GM18517 (cell line): ENCODE measurements at regions not wholly inside any gene's neighbourhood (a gene's known extent, or its start where the extent isn't known, plus 50 kb on each side); places are given as distances from the start of the nearest gene placed in this dataset.
"Not testable (repeated sequence)": the region's sequence is repeated elsewhere in the genome, so short reads cannot be mapped to it uniquely, and the experiment has no call there.

Source experiments
- ATAC-seq: cut with Tn5 transposase; IDR thresholded peaks from one replicate; pipeline ENCODE4 v1.9.1; 2021; ENCODE audit warnings: mild to moderate bottlenecking, moderate library complexity; ENCODE audit not compliant: unreplicated experiment

DNA sequence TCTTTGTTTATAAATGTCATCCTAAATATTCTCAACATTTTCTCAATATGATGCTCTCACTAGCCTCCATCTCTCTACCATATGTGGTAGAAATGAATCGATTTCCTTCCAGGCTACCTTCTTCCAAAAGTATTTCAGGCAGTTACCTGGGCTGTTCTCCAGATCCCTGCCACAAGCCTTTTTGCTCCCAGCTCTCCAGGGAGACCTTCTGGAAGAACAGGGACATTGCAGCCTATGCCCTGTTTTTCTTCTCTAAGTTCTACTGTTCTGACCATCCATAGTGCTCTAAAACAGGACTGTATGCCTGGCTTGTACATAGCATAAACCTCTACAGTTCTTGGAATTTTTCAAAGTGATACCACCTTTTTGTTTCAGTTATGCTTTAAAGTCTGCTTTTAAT lies 552.8 kb downstream of the ANKRD7 start:
- no peak for ATAC-seq

DNA sequence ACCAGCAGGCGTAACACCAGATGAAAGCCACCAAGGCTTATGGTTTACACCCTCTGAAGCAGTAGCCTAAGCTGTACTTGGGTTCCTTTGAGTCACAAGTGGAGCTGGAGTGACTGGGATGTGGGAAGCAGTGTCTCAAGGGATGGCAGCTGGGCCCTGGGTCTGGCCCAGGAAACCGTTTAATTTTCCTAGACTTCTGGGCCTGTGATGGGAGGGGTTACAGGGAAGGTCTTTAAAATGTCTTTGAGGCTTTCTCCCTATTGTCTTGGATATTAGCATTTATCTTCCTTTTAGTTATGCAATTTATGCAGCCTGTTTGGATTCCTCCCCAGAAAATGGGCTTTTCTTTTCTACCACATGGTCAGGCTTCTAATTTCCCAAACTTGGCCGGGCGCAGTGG lies 568.2 kb downstream of the ANKRD7 start:
- no peak for ATAC-seq

DNA sequence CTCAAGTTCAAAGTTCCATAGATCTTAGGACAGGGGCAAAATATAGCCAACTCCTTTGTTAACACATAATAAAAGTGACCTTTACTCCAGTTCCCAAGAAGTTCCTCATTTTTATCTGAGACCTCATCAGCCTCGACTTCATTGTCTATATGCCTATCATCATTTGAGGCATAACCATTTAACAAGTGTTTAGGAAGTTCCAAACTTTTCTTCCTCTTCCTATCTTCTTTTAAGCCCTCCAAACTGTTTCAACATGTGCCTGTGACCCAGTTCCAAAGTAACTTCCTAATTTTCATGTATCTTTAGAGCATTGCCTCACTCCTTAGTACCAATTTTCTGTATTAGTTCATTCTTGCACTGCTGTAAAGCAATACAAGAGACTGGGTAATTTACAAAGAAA lies 569.1 kb downstream of the ANKRD7 start:
- ATAC-seq: no peak

DNA sequence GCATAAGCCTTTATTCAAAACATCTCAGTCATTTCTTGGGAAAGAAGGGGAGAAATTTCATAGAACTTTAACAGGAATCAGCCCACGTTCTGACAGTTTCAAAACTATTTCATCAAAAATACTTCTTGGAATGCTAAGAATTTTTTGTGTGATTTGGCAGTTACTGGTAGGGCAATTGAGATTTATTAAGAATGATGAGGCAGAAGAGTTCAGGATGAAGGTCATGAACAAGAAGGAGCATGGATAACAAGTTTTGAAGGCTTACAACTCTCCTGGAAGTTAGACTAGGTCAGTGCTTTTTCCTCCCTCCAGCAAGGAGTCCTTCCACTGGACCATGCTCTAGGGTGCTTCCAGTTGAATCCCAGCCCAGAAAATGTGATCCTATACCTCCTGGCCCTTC lies 569.9 kb downstream of the ANKRD7 start:
- no peak for ATAC-seq

DNA sequence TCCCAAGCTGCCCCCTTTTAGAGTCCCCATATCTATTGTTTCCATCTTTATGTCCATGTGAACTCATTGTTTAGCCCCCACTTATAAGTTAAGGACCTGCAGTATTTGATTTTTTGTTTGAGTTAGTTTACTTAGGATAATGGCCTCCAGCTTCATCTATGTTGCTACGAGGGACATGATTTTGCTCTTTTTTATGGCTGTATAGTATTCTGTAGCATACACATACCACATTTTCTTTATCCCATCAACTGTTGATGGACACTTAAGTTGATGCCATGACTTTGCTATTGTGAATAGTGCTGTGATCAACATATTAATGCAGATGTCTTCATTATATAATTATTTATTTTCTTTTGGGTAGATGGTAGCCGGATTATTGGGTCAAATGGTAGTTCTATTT lies 576.9 kb downstream of the ANKRD7 start:
- no peak for ATAC-seq

DNA sequence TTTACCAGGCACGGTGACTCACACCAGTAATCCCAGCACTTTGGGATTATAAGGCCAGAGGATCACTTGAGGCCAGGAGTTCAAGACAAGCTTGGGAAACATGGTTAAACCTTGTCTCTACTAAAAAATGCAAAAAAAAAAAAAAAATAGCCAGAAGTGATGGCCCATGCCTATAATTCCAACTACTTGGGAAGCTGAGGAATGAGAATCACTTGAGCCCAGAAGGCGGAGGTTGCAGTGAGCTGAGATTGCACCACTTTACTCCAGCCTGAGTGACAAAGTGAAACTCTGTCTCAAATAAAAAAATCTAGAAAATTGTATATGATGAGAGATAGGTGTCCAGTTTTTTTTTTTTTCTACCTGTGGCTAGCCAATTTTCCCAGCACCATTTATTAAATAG lies 578.2 kb downstream of the ANKRD7 start:
- ATAC-seq: no peak

DNA sequence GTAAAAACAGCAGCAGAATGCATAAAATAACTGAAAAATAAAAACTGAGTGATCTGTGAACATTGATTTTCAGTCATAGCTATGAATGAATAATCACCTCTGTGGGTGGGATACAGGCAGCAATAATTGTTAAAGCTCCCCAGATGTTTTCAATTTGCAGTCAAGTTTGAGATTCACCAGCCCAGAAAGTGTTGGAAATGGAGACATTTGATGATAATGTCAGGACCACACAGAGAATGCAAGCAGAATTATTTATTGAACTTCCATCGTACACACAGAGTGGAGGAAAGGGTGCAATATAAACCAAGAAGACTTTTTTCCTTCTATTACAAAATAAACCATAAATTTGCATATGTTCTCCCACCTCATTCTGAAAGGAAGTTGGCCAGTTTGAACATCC lies 601.7 kb downstream of the ANKRD7 start:
- ATAC-seq: no peak

DNA sequence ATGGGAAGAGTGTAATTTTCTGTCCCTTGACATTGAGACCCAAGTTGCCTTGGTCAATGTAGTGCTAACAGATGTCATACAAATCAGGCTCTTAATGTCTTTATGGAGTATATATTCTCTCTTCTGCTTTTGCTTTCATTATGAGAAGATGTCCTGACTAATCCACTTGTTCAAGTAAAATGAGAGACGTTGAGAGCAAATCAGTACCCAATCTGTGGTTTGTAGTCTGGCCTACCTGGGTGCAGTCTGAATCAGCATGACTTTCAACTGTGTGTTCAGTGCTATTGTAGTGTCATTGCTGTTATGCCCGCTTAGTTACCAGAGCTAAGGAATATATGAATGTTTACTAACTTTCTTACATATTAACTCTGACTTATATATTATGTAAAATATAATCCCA lies 612.4 kb downstream of the ANKRD7 start:
- ATAC-seq: peak; percentile 98

DNA sequence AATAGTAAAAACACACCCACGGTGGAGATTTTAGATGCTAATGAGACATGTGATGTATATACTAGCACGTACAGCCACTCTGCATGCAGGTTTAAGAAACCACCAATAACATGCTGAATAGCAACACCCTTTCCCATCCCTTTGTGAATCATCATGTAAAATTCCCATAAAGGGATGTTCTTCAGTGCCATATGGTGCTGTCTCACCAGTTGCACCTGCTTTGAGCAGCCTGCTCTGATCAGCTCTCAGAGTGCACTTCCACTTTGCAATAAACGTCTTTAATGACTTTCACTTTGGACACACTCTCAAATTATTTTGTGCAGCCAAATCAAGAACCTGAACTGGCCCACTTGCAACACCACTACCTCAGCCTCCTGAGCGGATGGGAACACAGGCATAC lies 615.0 kb downstream of the ANKRD7 start:
- ATAC-seq: no peak

DNA sequence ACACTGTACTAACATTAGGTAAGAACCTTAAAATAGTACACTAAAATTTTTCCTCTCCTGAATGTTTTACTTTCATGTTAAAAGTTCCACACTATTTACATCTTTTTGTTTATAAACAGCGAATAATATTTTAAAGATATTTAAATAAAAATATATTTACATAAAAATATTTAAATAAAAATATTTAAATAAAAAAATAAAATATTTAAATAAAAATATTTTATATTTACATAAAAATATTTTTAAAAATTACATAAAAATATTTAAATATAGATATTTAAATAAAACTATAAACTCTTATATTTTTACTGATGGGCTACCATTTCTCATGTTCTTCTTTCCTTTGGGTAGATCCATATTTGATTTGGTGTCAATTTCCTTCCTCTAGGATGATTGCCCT lies 619.0 kb downstream of the ANKRD7 start:
- no peak for ATAC-seq

DNA sequence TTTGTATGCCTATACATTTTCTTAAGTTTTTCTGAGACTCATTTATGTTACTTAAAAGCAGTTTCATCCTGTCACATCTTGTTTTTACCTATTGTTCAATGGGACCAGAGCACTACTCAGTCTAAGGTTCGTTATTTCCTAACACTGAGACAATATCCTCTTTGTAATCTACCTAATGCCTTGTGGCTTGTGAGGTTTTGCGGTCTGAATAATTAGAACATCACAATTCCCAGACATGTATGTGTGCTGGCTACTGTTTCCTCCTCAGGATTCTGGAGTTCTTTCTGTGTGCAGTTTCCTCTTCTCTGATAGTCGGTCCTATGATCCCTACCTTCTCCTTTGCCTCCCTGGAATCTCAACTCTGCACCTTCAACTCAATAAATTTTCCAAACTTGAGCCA lies 620.2 kb downstream of the ANKRD7 start:
- ATAC-seq: no peak

DNA sequence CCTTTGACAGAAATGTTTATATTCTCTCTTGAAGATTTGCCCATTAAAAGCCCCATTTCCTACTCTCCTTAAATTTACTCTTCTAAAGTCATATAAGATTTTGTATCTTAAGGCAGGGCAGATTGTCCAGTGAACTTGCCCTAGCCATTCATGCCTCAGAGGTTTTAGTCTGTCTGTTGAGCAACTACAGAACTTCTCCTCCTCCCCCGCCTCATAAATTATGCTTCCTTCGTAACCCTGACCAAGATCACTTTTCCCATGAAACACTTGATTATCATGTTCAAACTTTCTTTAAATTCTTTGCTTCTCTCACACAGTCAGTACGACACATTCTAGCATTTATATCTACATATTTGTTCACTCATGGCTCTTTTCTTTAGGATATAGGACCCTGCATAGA lies 621.3 kb downstream of the ANKRD7 start:
- no peak for ATAC-seq

DNA sequence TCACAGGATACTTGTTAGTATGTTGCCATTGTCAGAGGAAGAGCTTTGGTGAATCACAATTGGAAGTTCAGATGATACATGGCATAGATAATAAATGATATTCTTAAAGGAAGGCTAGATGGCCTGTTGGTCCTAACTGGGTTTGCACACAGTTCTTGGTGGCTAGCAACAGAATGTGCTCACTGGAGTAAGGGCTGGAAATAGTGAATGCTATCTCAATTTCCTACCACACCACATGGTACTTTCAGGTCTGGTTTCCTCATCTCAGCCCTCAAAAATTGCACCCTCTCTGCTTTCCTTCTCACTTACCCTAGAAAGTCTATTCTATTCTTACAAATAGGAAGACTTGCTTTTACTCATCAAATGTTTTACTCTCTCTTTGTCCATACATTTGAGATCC lies 622.5 kb downstream of the ANKRD7 start:
- ATAC-seq: no peak

DNA sequence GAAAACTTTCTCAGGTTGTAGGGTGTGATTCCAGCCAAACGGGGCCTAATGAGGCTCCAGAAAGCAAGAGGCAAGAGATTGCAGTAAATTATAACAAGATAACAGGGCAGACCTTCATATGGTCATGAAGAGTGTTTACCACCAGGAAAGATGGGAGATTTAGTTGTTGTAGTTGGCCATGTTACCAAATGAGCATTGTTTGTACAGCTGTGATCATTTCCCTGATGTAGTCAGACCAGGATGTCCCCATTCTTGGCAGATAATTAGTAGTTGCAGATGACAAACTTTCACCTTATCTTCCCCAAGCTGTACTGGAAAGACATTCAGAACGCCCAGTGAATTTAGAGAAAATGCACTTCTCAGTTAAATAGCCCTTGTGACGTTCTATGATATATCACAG lies 630.8 kb downstream of the ANKRD7 start:
- ATAC-seq: no peak

DNA sequence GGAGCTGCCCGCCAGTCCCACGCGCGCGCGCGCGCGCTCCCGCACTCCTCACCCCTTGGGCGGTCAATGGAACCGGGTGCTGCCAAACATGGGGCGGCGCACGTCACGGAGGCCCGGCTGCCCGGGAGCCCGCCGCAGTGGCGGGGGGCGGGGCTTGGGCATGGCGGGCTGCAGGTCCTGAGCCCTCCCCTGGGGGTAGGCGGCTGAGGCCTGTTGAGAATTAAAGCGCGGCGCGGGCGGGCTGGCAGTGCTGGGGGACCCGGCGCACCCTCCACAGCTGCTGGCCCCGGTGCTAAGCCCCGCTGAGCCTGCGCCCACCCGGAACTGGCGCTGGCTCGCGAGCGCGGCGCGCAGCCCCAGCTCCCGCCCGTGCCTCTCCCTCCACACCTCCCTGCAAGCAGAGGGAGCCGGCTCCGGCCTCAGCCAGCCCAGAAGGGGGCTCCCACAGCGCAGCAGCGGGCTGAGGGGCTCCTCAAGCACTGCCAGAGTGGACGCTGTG lies 634.2 kb downstream of the ANKRD7 start:
- ATAC-seq: peak; percentile 79

DNA sequence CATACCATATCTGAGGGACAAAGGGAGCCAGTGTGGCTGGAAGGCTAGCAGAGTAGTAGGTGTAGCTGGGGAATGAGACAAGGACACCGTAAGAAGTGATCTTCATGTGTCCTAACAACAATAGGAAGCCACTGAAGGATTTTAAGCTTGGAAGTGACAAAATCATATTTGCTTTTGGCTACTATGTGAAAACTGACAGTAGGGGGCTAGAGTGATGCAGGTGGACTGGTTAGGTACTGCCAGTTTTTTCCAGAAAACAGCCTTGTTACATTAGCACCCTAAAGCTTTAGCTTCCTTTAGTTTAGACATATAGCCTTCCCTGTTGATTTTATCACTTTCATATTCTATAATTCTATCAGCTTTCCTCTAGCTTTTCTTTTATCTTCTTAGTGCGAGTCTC lies 637.1 kb downstream of the ANKRD7 start:
- no peak for ATAC-seq

DNA sequence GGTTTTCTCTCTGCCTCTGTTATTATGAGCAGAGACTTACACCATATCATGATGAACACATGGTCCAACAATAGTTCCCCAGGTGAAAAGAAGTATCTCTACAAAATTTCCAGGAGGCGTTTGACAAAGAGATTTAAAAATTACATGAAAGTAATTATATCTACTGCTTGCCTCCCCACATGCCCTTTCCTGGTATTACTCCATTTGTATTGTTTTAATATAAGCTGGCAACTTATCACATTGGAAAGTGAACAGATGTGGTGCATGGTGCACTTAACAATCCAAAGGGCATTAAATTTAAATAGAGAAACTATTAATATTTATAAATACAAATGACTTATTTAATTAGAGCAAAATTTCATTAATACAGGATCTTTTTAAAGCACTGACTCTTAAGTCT lies 638.2 kb downstream of the ANKRD7 start:
- ATAC-seq: no peak

DNA sequence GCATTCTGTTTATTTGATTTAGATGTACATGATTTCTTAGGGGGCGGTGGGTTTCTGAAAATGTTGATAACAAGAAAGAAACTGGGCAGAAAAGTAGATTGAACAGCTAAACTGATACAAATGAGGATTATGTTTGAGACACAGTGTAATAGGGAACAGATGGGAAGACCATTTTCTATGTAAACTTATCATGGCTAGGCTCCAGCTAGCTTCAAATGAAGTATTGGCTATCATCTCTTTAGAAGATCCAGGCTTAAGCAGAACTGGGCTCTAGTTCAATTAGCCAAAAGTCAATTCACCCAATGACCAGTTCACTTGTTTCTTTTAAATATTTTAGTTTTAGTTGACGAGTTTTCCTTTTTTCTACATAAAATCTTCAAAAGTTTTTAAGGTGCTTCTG lies 639.5 kb downstream of the ANKRD7 start:
- ATAC-seq: no peak

DNA sequence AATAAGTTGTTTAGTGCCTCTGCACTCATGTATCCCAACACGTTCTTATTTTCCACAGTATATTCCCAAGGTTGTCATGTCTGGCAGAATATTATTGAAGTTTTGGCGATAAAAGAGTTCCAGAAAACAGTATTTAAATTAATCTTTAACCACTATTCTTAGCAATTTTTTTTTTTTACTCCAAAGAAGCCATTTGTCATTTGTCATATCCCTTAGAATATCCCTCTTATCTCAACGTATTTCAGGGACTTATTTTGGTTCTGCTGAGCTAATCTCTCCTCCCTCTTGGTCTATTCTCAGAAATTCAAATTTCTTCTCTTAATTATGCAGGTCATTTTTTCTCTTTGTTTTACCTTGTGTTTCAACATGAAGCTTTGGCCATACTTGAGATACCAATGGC lies 643.4 kb downstream of the ANKRD7 start:
- ATAC-seq: no peak

DNA sequence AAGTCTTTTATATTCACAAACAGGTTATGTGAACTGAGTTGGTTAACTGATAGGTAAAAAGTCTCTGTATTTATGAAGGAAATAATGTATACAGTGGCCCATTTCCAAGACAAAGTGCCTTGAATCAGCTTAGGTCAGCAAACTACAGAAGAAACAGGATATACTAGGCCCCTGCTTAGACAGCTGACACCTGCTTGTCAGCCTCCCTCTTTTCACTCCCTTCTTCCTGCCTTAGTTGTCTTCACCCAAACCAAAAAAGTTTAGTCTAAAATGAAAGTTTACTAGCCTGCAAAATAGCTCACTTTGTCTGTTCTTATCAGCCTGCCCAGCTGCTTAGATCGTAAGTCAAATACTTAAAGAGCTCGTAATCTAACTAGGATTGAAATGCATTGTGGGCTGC lies 644.6 kb downstream of the ANKRD7 start:
- not testable (repeated sequence) for ATAC-seq

DNA sequence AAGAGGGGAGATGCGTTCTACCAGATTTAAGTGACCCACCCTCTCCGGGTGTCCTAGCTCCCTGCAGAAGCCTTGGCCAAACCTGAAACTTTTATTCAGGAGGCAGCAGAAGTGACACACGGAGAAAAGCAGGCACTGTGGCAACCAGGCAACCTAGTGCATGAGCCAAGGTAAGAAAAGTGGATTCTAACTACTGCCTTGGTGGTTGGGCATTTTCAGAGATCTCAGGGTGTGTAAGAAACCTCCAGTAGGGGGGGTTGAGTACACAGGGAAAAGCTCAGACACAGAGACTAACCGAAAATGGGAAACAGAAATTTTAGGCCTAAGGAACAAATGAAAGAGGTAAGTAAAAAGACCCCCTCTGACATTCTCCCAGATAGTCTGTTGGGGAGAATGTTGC lies 645.7 kb downstream of the ANKRD7 start:
- no peak for ATAC-seq

DNA sequence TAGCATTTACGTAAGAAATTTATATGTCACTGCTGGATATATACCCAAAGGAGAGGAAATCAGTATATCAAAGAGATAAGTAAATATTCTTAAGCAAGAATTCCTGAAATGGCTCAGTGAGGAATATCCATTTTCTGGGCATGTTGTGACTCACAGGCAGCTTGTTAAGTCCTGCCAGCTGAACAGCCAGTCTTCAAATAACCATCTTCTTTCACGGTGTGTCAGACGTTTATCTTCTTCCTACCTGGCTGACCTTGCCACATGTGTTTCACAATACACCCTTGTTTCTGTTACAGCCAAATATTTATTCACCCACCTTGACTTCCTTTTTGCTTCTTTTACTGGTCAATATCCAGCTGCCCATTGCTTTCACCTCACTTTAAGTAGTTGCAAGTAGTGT lies 648.1 kb downstream of the ANKRD7 start:
- ATAC-seq: no peak

DNA sequence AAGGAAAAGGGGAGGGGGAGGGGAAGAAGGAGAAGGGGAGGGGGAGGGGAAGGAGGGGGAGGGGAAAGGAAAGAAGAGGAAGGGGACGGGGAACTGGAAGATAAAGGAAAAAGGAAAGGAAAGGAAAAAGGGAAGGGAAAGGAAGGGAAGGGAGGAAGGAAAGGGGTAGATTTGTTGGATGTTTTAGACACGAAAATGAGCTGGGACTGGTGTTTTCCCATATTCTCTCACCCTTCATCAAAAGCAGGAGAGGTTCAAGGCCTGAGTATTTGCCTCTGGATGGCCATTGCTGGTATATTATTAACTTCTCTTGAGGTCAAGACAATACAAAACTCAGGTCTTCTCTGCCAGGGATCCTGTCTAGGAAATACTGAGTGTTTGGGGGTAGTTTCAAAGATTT lies 652.7 kb downstream of the ANKRD7 start:
- no peak for ATAC-seq

DNA sequence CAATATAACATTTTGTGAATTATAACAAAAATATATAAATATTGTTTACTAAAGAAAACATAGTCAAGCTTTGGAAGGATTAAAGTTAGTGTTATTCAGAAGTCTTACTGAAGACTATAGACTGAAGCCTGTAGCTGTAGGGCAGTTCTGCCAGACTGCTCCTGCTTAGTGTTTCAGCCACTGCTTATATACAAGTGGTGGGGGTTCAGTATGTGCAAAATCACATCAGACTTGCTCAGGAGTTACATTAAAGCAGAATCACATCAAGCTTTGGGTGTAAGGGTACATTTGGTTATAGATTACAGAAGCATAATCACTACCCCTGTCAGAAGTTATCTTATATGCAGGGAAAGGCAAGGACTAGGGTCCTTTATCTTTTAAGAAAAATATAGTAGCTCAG lies 653.8 kb downstream of the ANKRD7 start:
- no peak for ATAC-seq
